ENCODE measurements at regions not wholly inside any gene's neighbourhood (a gene's known extent, or its start where the extent isn't known, plus 50 kb on each side); places are given as distances from the start of the nearest gene placed in this dataset.
A peak's percentile ranks its signal among the peaks of the same experiment; 100 is the strongest.
"Not testable (repeated sequence)": the region's sequence is repeated elsewhere in the genome, so short reads cannot be mapped to it uniquely, and the experiment has no call there.

- no peak for DNase-seq (ENCODE audit: low read depth in 4 of 4, low spot score in 3 of 4)
Measured at GRCh38 chr6:11851387-11851786, 72.8 kb upstream of the ADTRP start.

- no peak for DNase-seq (ENCODE audit: low read depth in 4 of 4, low spot score in 3 of 4)
Measured at GRCh38 chr6:11848852-11849731, 70.5 kb upstream of the ADTRP start.

- no peak for DNase-seq (ENCODE audit: low read depth in 4 of 4, low spot score in 3 of 4)
Measured at GRCh38 chr6:11848346-11848651, 69.7 kb upstream of the ADTRP start.

GRCh38 chr6:11847515-11848345 is 69.1 kb upstream of the ADTRP start:
- DNase-seq (ENCODE audit: low read depth in 4 of 4, low spot score in 3 of 4), result no peak

- not testable (repeated sequence) for DNase-seq (ENCODE audit: low read depth in 4 of 4, low spot score in 3 of 4)
Measured at GRCh38 chr6:11847068-11847467, 68.5 kb upstream of the ADTRP start.

GRCh38 chr6:11845664-11846577 is 67.3 kb upstream of the ADTRP start:
- no peak for DNase-seq (ENCODE audit: low read depth in 4 of 4, low spot score in 3 of 4)

- not testable (repeated sequence) for DNase-seq (ENCODE audit: low read depth in 4 of 4, low spot score in 3 of 4)
Measured at GRCh38 chr6:11842795-11843194, 64.2 kb upstream of the ADTRP start.

GRCh38 chr6:11835065-11835464 is 56.5 kb upstream of the ADTRP start:
- DNase-seq (ENCODE audit: low read depth in 4 of 4, low spot score in 3 of 4), result no peak

- no peak for DNase-seq (ENCODE audit: low read depth in 4 of 4, low spot score in 3 of 4)
Measured at GRCh38 chr6:11833626-11834592, 55.3 kb upstream of the ADTRP start.

GRCh38 chr6:11831653-11832052 is 53.0 kb upstream of the ADTRP start:
- no peak for DNase-seq (ENCODE audit: low read depth in 4 of 4, low spot score in 3 of 4)

GRCh38 chr6:11830520-11830919 is 51.9 kb upstream of the ADTRP start:
- no peak for DNase-seq (ENCODE audit: low read depth in 4 of 4, low spot score in 3 of 4)

GRCh38 chr6:11830105-11830504 is 51.5 kb upstream of the ADTRP start:
- DNase-seq (ENCODE audit: low read depth in 4 of 4, low spot score in 3 of 4), result no peak

- DNase-seq (ENCODE audit: low read depth in 4 of 4, low spot score in 3 of 4), result peak; percentile 58 to 75 (median 68)
Measured at GRCh38 chr6:11828262-11828870, 49.8 kb upstream of the ADTRP start.

Data from right renal pelvis (tissue), 4 donors.